Gastroesophageal sphincter (tissue), 3 donors: ENCODE measurements at regions not wholly inside any gene's neighbourhood (a gene's known extent, or its start where the extent isn't known, plus 50 kb on each side); places are given as distances from the start of the nearest gene placed in this dataset.

Source experiments
- POLR2A ChIP-seq, 2 donors: fragments of 450-650 bp; IDR thresholded peaks; one replicate each; pipeline ENCODE4 v1.6.1; 2017; ENCODE audit warnings: antibody characterized with exemption in 2 of 2, mild to moderate bottlenecking in 2 of 2, moderate library complexity in 1 of 2
- TF ChIP-seq, protein P1 (sequence below), 4 experiments: fragments of 200-600 bp in 2 of 4; fragments of 450-650 bp in 2 of 4; sonication (generic) in 1 of 4; IDR thresholded peaks; one replicate each; pipeline ENCODE4 v1.5.1; 2017 to 2019; ENCODE audit warnings: antibody characterized with exemption in 4 of 4, mild to moderate bottlenecking in 2 of 4, moderate library complexity in 2 of 4

DNA sequence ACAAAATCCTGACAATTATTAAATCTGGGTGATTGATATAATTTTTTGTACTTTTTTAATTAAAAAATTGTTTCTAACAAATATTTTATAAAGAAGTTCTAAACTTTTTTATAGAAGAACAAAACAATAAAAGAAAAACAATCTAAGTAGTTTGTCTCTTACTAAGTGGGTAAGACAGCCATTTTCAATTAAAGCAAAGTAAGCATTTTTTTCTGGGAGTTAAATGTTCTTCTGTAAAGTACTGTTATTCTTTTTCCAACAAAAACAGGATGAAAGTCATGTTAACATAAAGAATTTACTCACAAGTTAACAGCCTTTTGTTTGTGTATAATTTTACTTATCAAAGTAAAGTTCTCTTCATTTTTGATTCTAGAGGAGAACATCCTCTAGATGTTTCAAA, 1029.9 kb downstream of the JRKL start:
- TF ChIP-seq, protein P1, sequence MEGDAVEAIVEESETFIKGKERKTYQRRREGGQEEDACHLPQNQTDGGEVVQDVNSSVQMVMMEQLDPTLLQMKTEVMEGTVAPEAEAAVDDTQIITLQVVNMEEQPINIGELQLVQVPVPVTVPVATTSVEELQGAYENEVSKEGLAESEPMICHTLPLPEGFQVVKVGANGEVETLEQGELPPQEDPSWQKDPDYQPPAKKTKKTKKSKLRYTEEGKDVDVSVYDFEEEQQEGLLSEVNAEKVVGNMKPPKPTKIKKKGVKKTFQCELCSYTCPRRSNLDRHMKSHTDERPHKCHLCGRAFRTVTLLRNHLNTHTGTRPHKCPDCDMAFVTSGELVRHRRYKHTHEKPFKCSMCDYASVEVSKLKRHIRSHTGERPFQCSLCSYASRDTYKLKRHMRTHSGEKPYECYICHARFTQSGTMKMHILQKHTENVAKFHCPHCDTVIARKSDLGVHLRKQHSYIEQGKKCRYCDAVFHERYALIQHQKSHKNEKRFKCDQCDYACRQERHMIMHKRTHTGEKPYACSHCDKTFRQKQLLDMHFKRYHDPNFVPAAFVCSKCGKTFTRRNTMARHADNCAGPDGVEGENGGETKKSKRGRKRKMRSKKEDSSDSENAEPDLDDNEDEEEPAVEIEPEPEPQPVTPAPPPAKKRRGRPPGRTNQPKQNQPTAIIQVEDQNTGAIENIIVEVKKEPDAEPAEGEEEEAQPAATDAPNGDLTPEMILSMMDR (IDR thresholded peaks at IDR 0.05): no peak
- TF ChIP-seq POLR2A (IDR thresholded peaks at IDR 0.05): no peak
